Tibial artery (tissue), 4 donors: ENCODE measurements at regions not wholly inside any gene's neighbourhood (a gene's known extent, or its start where the extent isn't known, plus 50 kb on each side); places are given as distances from the start of the nearest gene placed in this dataset.
A peak's percentile ranks its signal among the peaks of the same experiment; 100 is the strongest.

Experiments used
- DNase-seq, 2 donors: peaks; one replicate each; pipeline ENCODE4 v3.0.0-alpha.2; 2019
- H3K27ac ChIP-seq, 2 donors: fragments of 200-600 bp; sonication (generic) in 1 of 2; 1 replicate in 1 of 2; 2 replicates in 1 of 2; pipeline ENCODE4 v1.5.1; 2018 to 2019; ENCODE audit warnings: mild to moderate bottlenecking in 1 of 2
- H3K27me3 ChIP-seq, 2 donors: fragments of 200-600 bp; sonication (generic) in 1 of 2; one replicate each; pipeline versions ENCODE4 v1.5.1 to v1.6.0; 2016 to 2019
- H3K36me3 ChIP-seq, 3 donors: fragments of 200-600 bp; sonication (generic) in 2 of 3; one replicate each; pipeline ENCODE4 v1.5.1; 2016 to 2019; ENCODE audit warnings: mild to moderate bottlenecking in 2 of 3
- H3K4me1 ChIP-seq, 4 donors: fragments of 200-600 bp; sonication (generic) in 2 of 4; 1 replicate in 3 of 4; 2 replicates in 1 of 4; pipeline ENCODE4 v1.5.1; 2016 to 2019
- H3K4me3 ChIP-seq, 2 donors: fragments of 200-600 bp; sonication (generic) in 1 of 2; 1 replicate in 1 of 2; 2 replicates in 1 of 2; pipeline ENCODE4 v1.5.1; 2018 to 2019; ENCODE audit warnings: mild to moderate bottlenecking in 2 of 2
- H3K9me3 ChIP-seq, 3 donors: fragments of 200-600 bp; sonication (generic) in 1 of 3; one replicate each; pipeline ENCODE4 v1.5.1; 2016 to 2019
- intact Hi-C: fragments of 100-400 bp; cut with DNase I; formaldehyde crosslinking; loops from one replicate; pipeline ENCODE4 v1.15.0; 2023; ENCODE audit warnings: low total_unique reads
- TF ChIP-seq, protein P1 (sequence below), 2 experiments: fragments of 200-600 bp in 1 of 2; fragments of 450-650 bp in 1 of 2; IDR thresholded peaks; one replicate each; pipeline ENCODE4 v1.5.1; 2017 to 2019; ENCODE audit warnings: antibody characterized with exemption in 2 of 2, mild to moderate bottlenecking in 1 of 2, moderate library complexity in 1 of 2

DNA sequence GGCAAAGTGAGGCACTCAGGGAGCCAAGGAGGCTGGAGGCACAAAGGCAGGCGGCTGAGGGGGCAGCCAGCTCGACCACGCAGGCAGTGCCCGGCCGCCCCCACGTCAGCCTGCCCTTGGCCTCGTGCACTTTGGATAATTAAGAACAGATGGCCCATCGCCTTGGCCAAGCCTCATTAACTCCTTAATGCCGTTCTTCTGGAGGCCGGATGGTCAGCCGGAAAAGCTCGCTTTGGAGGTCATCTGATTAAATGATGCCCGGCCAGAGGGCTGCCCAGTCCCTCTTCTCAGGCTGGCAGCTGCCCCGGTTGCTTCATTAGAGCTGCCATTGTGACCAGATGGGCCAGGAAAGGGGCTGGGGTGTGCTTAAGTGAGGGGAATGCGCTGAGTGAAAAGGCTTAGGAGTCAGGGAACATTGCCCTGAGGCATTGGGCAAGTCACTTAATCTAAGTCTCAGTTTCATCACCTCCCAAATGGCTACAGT lies 364.0 kb downstream of the NPIPA8 start:
- Histone ChIP-seq H3K27me3 (peaks cover 0 to 3% of the 10 kb centered on the region in 2 donors), H3K36me3 (no peaks in the 10 kb centered on the region), H3K4me3 (no peak overlapping the region), H3K27ac (no peak overlapping the region), H3K4me1 (peaks cover 0 to 5% (median 0%) of the 10 kb centered on the region in 4 donors), H3K9me3 (no peaks in the 10 kb centered on the region)
- intact Hi-C loops: no loop called here
- TF ChIP-seq, protein P1, sequence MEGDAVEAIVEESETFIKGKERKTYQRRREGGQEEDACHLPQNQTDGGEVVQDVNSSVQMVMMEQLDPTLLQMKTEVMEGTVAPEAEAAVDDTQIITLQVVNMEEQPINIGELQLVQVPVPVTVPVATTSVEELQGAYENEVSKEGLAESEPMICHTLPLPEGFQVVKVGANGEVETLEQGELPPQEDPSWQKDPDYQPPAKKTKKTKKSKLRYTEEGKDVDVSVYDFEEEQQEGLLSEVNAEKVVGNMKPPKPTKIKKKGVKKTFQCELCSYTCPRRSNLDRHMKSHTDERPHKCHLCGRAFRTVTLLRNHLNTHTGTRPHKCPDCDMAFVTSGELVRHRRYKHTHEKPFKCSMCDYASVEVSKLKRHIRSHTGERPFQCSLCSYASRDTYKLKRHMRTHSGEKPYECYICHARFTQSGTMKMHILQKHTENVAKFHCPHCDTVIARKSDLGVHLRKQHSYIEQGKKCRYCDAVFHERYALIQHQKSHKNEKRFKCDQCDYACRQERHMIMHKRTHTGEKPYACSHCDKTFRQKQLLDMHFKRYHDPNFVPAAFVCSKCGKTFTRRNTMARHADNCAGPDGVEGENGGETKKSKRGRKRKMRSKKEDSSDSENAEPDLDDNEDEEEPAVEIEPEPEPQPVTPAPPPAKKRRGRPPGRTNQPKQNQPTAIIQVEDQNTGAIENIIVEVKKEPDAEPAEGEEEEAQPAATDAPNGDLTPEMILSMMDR (IDR thresholded peaks at IDR 0.05): no peak
- DNase-seq: peak in 1 of 2 donors; percentile 28

DNA sequence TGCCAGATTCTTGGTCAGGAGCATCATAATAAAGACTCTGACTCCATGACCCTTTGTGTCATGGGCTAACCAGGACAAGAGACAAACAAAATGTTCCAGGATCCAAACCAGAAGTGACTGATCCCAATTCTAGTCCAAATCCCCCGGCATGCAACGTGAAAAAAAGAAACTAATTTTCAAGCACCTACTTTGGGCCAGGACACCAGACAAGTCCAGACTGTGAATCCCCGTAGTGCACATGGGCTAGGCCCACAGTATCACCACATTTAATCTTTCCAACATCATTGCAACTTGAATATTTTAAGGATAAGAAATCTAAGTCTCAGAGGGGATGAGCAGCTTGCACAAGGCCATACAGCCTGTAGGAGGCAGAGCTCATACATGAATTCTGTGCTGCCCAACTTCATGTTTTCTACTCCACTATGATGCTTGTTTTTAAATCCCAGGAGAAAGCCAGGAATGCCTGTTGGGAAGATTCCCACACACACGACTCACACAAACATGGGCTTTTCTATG lies 365.7 kb downstream of the NPIPA8 start:
- no peak overlapping the region for H3K4me3 ChIP-seq
- no peaks in the 10 kb centered on the region for H3K36me3 ChIP-seq
- peak; percentile 54 to 69 for DNase-seq
- H3K4me1 ChIP-seq: peaks cover 0 to 5% (median 0%) of the 10 kb centered on the region in 4 donors
- peaks cover 0 to 3% of the 10 kb centered on the region in 2 donors for H3K27me3 ChIP-seq
- TF ChIP-seq, protein P1 (IDR thresholded peaks at IDR 0.05): no peak
- intact Hi-C loops: no loop called here
- no peaks in the 10 kb centered on the region for H3K9me3 ChIP-seq
- no peak overlapping the region for H3K27ac ChIP-seq

DNA sequence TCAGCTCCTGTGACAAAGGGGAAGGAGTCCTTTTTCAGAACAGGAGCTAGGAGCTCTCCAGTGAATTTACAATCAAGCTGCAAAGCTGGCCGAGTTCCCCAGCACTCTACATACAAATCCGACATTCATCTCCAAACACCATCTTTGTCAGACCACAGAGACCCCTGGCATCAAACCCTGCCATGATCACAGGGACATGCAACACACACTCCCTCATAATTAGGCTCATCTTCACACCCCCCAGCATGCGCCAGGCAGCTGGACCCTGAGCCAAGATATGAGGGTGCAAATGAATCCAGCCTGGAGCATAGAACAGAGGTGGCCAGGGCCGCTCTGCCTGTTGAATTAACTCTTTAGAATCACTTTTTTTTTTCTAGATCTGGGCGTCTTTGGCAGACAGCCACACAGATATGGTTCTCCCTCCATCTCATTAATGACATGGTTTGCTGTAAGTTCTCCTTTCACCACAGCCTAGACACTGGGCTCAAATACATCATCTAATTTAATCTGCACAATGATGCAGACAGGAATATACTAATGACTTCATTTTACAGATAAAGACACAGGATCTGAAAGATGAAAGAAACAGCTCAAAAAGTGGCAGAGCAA lies 366.3 kb downstream of the NPIPA8 start:
- peak in 1 of 2 donors; percentile 19 for DNase-seq
- no peak overlapping the region for H3K27ac ChIP-seq

DNA sequence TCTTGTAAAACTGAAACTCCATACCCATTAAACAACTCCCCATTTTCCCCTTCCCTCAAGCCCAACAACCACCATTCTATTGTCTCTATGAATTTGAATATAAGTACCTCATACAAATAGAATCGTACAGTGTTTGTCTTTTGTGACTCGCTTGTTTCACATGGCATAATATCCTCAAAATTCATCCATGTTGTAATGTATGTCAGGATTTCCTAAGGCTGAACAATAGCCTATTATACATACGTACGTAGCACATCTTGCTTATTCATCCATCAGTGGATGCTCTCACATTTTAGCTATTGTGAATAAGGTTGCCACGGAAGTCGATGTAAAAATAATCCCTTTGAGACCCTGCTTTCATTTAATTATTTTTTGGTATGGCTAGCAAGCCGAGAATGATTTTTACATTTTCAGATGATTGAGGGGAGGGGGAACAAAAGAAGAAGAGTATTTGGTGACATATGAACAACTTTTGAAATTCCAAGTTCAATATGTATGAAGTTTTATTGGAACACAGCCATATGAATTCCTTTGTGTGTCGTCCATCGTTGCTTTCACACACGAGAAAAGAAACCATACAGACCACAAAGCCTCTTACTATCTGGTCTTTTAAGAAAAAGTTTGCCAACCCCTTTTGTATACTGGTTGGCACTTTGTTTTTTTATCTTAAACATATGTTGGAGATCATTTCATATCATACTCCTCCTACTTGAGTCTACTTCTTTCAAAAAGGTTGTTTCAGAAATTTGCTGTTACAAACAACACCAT lies 371.2 kb downstream of the NPIPA8 start:
- Histone ChIP-seq H3K4me1 (no peaks in the 10 kb centered on the region), H3K27me3 (no peaks in the 10 kb centered on the region), H3K36me3 (no peaks in the 10 kb centered on the region), H3K9me3 (no peaks in the 10 kb centered on the region), H3K4me3 (no peak overlapping the region), H3K27ac (no peak overlapping the region)
- intact Hi-C loops: no loop called here
- TF ChIP-seq, protein P1 (IDR thresholded peaks at IDR 0.05): no peak
- DNase-seq: no peak

More for the DNA sequence above, 366.3 kb downstream of the NPIPA8 start:
- Histone ChIP-seq H3K9me3 (no peaks in the 10 kb centered on the region), H3K4me3 (no peak overlapping the region), H3K4me1 (peaks cover 0 to 5% (median 0%) of the 10 kb centered on the region in 4 donors), H3K27me3 (peaks cover 0 to 3% of the 10 kb centered on the region in 2 donors), H3K36me3 (no peaks in the 10 kb centered on the region)
- TF ChIP-seq, protein P1 (IDR thresholded peaks at IDR 0.05): no peak
- intact Hi-C loops: no loop called here

DNA sequence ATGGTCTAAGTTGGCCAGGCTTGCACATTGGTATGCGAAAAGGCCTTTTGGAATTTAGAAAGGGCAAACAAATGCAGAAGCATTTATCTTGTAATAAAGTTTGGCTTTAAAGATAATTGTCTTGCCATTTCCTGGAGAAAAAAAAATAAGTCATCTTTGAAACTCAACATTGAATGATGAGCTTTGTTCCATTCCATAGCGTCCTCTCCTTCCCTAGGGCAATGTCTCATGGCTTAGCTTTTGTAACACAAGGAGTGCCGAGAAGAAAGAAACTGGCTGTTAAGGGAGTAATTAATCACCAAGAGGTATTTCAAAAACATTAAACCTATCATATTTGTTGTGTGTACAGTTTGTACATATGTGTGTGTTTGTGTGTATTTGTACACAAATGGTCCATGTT lies 372.3 kb downstream of the NPIPA8 start:
- no peaks in the 10 kb centered on the region for H3K9me3 ChIP-seq
- no peaks in the 10 kb centered on the region for H3K4me1 ChIP-seq
- H3K27me3 ChIP-seq: no peaks in the 10 kb centered on the region
- no peak overlapping the region for H3K27ac ChIP-seq
- intact Hi-C loops: no loop called here
- H3K4me3 ChIP-seq: no peak overlapping the region
- no peak for DNase-seq
- no peaks in the 10 kb centered on the region for H3K36me3 ChIP-seq
- TF ChIP-seq, protein P1 (IDR thresholded peaks at IDR 0.05): no peak
